GM18858 (cell line): ENCODE measurements at regions not wholly inside any gene's neighbourhood (a gene's known extent, or its start where the extent isn't known, plus 50 kb on each side); places are given as distances from the start of the nearest gene placed in this dataset.

ENCODE experiments used
- ATAC-seq: cut with Tn5 transposase; IDR thresholded peaks from one replicate; pipeline ENCODE4 v1.9.1; 2021; ENCODE audit not compliant: unreplicated experiment

- ATAC-seq, result no peak
These were observed 260.8 kb upstream of the RRP15 start for GRCh38 chr1:218024211-218024720.

- ATAC-seq, result no peak
These were observed 259.6 kb upstream of the RRP15 start for GRCh38 chr1:218025454-218025853.

GRCh38 chr1:218027152-218027551 is 257.9 kb upstream of the RRP15 start:
- ATAC-seq, result no peak

- ATAC-seq, result no peak
These were observed 254.2 kb upstream of the RRP15 start for GRCh38 chr1:218030846-218031245.

GRCh38 chr1:218031901-218032300 is 253.2 kb upstream of the RRP15 start:
- no peak for ATAC-seq

- ATAC-seq, result no peak
These were observed 250.6 kb upstream of the RRP15 start for GRCh38 chr1:218034468-218034867.

DNA sequence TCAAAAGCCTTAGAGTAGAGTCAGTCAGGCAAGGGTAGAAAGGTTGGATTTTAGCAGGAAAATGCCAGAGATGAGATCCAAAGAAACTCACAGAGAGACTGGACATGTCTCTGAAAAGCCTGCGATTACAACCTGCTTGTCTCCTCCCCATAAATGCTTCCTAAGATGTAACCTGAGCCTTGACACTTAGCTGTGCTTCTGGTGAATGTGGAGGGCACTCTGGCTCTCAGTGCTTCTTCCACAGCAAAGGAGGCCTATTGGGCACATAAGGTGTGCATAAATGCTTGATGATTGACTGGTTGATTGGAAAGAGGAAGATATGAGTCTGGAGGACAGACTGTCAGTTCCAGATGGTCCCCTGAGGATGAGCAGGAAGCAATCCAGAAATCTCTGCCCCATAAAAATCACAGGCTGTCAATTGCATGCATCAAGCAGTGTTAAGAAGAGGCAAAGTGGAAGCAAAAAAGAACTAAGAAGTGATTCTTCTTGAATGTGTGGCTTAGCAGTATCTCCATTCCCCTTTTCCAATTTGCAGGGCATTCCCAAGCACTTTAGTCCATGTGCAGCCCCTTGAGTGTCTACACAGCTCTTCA is 236.2 kb upstream of the RRP15 start:
- ATAC-seq, result no peak

GRCh38 chr1:218049641-218050040 is 235.5 kb upstream of the RRP15 start:
- no peak for ATAC-seq

- ATAC-seq, result no peak
These were observed 226.4 kb upstream of the RRP15 start for GRCh38 chr1:218058730-218059129.

DNA sequence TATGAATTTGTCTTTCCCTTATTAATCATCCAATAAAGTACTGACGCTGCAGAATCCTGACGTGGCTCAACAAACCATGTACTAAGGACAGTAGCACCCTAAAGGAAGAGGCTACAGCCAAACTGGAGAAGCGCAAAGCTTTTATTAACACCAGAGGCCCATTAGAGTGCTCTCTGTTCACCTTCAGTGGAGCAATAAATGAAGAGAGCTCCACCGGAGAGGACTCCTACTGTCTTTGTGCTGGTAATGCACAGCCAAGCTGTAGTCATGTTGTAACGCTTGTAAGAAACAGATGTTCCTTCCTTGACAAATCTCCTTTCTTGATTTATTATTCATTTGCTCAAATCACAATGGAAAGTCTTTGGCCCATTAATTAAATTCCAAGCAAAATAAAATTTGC is 220.7 kb upstream of the RRP15 start:
- ATAC-seq, result no peak

DNA sequence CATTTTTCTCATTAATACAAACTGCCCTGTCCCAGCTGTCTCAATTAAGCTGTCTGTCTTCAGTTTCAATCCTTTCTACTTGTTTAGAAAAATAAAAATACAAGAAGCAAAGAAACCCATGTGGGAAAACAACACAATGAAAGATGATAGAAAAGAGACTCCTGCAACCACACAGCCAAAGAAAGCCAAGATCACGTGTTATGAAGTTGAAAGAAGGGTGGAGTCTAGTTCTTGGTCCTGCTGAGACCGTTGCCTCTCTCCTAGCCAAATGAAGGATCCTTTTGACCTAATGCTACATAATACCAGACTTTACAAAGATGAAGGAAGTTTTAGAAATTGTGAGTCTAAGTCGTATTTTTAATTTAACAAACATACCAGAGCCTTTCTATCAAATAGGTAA is 218.8 kb upstream of the RRP15 start:
- no peak for ATAC-seq

- no peak for ATAC-seq
These were observed 216.9 kb upstream of the RRP15 start for GRCh38 chr1:218068241-218068640.

- ATAC-seq, result no peak
These were observed 215.9 kb upstream of the RRP15 start for GRCh38 chr1:218069180-218069579.

- ATAC-seq, result no peak
These were observed 212.0 kb upstream of the RRP15 start for GRCh38 chr1:218073062-218073461.

GRCh38 chr1:218078916-218079315 is 206.2 kb upstream of the RRP15 start:
- no peak for ATAC-seq

- ATAC-seq, result no peak
These were observed 205.7 kb upstream of the RRP15 start for GRCh38 chr1:218079347-218079746.

DNA sequence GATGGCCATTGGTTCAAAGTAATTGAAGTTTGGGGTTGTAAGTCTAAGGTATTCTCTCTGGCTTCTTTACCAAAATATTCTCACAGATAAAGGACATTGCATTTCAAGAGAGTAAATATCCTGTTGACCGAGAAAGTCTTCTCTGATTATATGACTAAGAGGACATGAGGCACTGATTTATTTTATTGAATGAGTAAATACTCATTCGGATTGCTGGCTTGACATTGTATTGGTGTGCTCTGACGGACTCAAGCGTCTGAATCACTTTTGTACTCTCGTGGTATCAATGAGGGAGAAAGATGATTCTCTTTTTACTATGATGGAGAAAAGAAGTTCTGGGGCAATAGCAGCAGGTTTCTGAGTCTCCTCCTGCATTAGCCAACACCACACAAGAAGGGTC is 205.3 kb upstream of the RRP15 start:
- ATAC-seq, result no peak

- no peak for ATAC-seq
These were observed 204.2 kb upstream of the RRP15 start for GRCh38 chr1:218080863-218081262.

GRCh38 chr1:218081358-218081757 is 203.7 kb upstream of the RRP15 start:
- ATAC-seq, result no peak

- peak; percentile 65 for ATAC-seq
These were observed 194.6 kb upstream of the RRP15 start for GRCh38 chr1:218090459-218090858.

DNA sequence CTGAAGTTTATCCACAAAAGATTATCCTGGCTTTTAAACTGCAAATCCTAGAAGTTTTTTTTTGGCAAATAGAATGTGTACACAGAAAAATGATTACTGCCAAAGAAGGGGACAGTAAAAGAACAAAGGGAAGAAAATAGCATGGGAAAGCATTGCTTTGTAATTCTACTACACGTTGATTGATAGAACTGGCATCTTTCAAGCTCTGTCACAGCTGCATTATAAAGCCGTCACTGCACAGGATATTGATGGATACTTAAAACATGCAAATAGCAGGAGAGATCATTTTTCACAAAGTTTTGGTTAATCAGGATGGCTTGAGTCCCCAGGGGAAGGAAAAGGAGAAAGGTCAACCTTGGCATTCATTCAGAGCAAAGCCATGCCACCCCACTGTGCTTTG is 183.7 kb upstream of the RRP15 start:
- no peak for ATAC-seq

- no peak for ATAC-seq
These were observed 177.1 kb upstream of the RRP15 start for GRCh38 chr1:218108034-218108433.

DNA sequence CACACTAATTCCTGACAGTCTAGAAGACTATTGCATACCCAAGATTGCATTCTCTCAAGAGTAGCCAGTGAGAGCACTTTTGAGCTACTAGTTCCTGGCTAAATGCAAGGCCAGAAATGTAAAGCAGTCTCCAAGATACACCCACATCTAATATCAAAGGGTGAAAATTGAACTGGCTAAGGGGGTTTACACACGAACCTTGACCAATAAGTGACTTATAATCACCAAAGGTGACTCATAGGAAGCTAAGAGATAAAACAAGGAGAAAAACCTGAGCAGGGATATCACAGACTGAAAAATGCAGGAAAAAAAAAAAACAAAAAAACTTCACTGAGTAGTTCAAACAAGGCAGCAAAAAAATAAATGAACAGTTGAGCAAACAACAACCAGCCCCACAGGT is 172.2 kb upstream of the RRP15 start:
- ATAC-seq, result no peak
